ENCODE measurements at regions not wholly inside any gene's neighbourhood (a gene's known extent, or its start where the extent isn't known, plus 50 kb on each side); places are given as distances from the start of the nearest gene placed in this dataset.

DNA sequence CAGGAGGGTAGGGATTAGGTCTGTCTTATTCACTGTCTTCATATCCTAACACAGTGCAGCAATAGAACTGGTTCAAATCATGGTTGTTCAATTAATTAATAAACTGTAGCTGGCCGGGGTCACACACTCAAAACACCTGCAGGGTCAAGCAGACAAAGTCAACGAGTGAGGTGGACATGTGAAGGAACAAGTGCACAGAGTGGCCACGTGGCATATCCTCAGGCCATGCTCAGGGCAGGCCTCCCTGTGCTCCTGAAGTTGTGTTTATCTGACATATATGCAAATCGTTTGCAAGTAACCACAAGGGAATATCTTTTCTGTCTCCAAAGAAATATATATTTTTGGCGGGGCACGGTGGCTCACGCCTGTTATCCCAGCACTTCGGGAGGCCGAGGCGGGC, 98.5 kb upstream of the ZMIZ1 start:
- Histone ChIP-seq H3K4me3 (no peak overlapping the region), H3K27ac (no peak overlapping the region)
- DNase-seq (ENCODE audit: low spot score) = no peak
- TF ChIP-seq CTCF (IDR thresholded peaks at IDR 0.05) = no peak

DNA sequence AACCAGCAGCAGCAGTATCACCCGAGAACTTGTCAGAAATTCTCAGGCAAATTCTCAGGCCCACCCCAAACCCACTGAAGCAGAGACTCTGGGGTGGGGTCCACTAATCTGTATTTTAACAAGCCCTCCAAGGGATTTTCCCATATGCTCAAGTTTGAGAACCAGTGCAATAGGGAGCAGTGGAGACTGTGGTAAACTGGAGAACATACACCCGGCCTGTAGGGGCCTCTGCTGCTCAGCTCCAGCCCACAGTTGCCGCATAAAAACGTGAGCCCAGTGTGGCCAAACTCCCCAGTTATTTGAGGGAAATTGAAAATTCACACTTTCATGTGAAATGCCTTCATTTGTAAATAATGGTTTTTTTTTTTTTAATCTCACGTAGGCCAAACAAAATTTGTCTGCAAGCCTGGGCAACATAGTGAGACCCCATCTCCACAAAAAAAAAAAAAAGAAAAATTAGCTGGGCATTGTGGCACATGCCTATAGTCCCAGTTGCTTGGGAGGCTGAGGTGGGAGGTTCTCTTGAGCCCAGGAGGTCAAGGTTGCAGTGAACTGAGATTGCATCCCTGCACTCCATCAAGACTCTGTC, 97.6 kb upstream of the ZMIZ1 start:
- no peak for TF ChIP-seq CTCF (IDR thresholded peaks at IDR 0.05)
- Histone ChIP-seq H3K27ac (peak overlapping the region in 1 of 2 donors; percentile 98), H3K4me3 (no peak overlapping the region)
- no peak for DNase-seq (ENCODE audit: low spot score)

- DNase-seq (ENCODE audit: low spot score) = peak; percentile 96
- Histone ChIP-seq H3K27ac (peak overlapping the region; percentile 98), H3K4me3 (peak overlapping the region; percentile 73)
- TF ChIP-seq CTCF (IDR thresholded peaks at IDR 0.05) = no peak
These were observed 96.4 kb upstream of the ZMIZ1 start for GRCh38 chr10:78972160-78972946.

GRCh38 chr10:78972947-78973900, 95.5 kb upstream of the ZMIZ1 start:
- Histone ChIP-seq H3K4me3 (peak overlapping the region; percentile 73), H3K27ac (peak overlapping the region; percentile 98)
- TF ChIP-seq CTCF (IDR thresholded peaks at IDR 0.05) = no peak
- peak; percentile 91 for DNase-seq (ENCODE audit: low spot score)

DNA sequence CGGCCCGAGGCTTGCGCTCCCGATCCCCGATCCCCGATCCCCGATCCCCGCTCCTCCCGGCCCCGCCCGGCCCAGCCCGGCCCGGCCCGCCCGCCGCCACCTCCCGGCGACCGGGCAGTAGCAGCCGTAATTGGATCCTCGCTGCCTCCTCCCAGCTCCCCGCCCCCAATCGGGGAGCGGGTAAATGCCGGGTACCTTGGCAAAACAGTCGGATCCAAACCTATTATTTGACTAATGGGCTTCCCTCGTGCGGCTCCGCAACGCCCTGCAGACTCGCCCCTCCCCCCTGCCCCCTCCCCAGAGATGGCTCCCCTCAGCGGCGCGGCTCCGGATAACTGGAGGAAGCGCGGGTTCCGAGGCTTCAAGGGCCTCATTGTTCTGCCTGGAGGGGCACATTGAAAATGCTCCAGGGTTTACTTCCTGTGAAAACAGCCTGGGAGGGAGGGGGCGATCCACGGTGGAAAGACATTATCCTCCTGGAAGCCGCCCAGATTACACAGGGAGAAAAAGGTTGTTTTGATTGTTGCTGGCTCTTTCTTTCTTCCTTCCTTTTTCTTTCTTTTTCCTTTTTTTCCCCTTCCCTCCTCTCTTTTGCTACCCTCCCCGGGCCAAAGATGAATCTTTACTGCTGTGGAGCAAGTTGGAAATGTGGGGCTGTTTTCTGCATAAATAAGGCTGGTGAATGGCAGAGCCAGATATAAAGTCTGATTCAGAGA, 94.7 kb upstream of the ZMIZ1 start:
- Histone ChIP-seq H3K4me3 (peak overlapping the region; percentile 73), H3K27ac (peak overlapping the region; percentile 98)
- TF ChIP-seq CTCF (IDR thresholded peaks at IDR 0.05) = no peak
- peak; percentile 90 for DNase-seq (ENCODE audit: low spot score)

DNA sequence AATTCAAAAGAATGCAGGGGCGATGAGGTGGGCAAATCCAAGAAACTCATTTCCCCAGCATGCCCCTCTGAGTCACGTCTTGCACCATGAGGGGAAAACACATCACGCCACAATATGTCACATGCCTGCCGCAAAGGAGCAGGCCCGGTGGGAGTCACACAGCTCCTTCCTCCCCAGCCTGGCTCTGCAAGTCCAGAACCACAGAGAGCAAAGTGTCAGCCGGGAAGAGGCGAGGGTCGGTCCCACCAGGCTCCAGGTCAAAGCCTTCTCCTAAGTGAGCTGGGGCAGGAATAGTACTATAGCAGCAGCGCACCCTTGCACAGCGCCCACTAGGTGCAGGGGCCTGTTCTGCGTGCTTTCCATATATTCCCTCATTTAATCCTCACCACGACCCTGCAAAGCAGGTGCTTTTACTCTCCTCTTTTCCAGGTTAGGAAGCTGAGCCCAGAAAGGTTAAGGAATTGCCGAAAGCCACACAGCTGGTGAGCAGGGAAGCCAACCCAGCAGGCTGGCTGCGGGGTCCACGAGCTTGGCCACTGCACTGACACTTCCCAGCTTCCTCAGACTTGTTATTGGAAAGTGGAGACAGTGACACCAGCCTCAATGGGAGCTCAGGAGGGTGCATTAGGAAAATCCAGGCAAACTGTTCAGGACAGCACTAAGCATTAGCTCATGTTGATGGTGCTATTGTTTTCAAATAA, 94.0 kb upstream of the ZMIZ1 start:
- peak; percentile 92 for DNase-seq (ENCODE audit: low spot score)
- H3K27ac ChIP-seq = peak overlapping the region; percentile 98
- H3K4me3 ChIP-seq = peak overlapping the region; percentile 73
- no peak for TF ChIP-seq CTCF (IDR thresholded peaks at IDR 0.05)

Data from coronary artery (tissue), 2 donors.